ENCODE measurements at regions not wholly inside any gene's neighbourhood (a gene's known extent, or its start where the extent isn't known, plus 50 kb on each side); places are given as distances from the start of the nearest gene placed in this dataset.

- DNase-seq (no peak), ATAC-seq (ENCODE audit: low FRiP score) (no peak)
- WGBS, 2 donors, result 83 to 86% methylated on average over 6 of the region's 6 CpGs
- no peaks in the 10 kb centered on the region for H3K9me3 ChIP-seq (ENCODE audit: control insufficient read depth, low read length)
- H3K27me3 ChIP-seq (ENCODE audit: control insufficient read depth in 1 of 2, insufficient read depth in 2 of 2, low read length in 1 of 2), result no peaks in the 10 kb centered on the region
- intact Hi-C loops (cut with DNase I), result loop anchor here in 1 of 2 donors (10.0 kb wide), 1 partner anchor 183 kb away; no protein-coding TSS in a partner anchor
- H3K4me3 ChIP-seq (ENCODE audit: low read length in 2 of 2), result no peak overlapping the region
- H3K36me3 ChIP-seq (ENCODE audit: control insufficient read depth in 1 of 2, insufficient read depth in 2 of 2, low read length in 1 of 2), result no peaks in the 10 kb centered on the region
- no peaks in the 10 kb centered on the region for H3K4me1 ChIP-seq (ENCODE audit: control insufficient read depth in 1 of 2, insufficient read depth in 2 of 2, low read length in 2 of 2)
- H3K27ac ChIP-seq (ENCODE audit: low read depth in 1 of 2, low read length in 2 of 2), result no peak overlapping the region
Observed at GRCh38 chr4:187577941-187578480, 417.6 kb upstream of the ZFP42 start.

- H3K36me3 ChIP-seq (ENCODE audit: control insufficient read depth in 1 of 2, insufficient read depth in 2 of 2, low read length in 1 of 2), result no peaks in the 10 kb centered on the region
- WGBS, 2 donors, result 41 to 60% methylated on average over 7 of the region's 7 CpGs
- no peak overlapping the region for H3K27ac ChIP-seq (ENCODE audit: low read depth in 1 of 2, low read length in 2 of 2)
- DNase-seq (no peak), ATAC-seq (ENCODE audit: low FRiP score) (no peak)
- no peaks in the 10 kb centered on the region for H3K4me1 ChIP-seq (ENCODE audit: control insufficient read depth in 1 of 2, insufficient read depth in 2 of 2, low read length in 2 of 2)
- no peak overlapping the region for H3K4me3 ChIP-seq (ENCODE audit: low read length in 2 of 2)
- H3K27me3 ChIP-seq (ENCODE audit: control insufficient read depth in 1 of 2, insufficient read depth in 2 of 2, low read length in 1 of 2), result no peaks in the 10 kb centered on the region
- intact Hi-C loops (cut with DNase I), result no loop called here
- H3K9me3 ChIP-seq (ENCODE audit: control insufficient read depth, low read length), result no peaks in the 10 kb centered on the region
Observed at GRCh38 chr4:187586892-187587291, 408.7 kb upstream of the ZFP42 start.

- H3K4me3 ChIP-seq (ENCODE audit: low read length in 2 of 2), result no peak overlapping the region
- H3K36me3 ChIP-seq (ENCODE audit: control insufficient read depth in 1 of 2, insufficient read depth in 2 of 2, low read length in 1 of 2), result no peaks in the 10 kb centered on the region
- WGBS, 2 donors, result 4 to 8% methylated on average over 5 of the region's 5 CpGs
- H3K27me3 ChIP-seq (ENCODE audit: control insufficient read depth in 1 of 2, insufficient read depth in 2 of 2, low read length in 1 of 2), result no peaks in the 10 kb centered on the region
- ATAC-seq (ENCODE audit: low FRiP score), result no peak
- H3K4me1 ChIP-seq (ENCODE audit: control insufficient read depth in 1 of 2, insufficient read depth in 2 of 2, low read length in 2 of 2), result peaks cover 0 to 4% of the 10 kb centered on the region in 2 donors
- DNase-seq, result no peak
- intact Hi-C loops (cut with DNase I), result no loop called here
- no peak overlapping the region for H3K27ac ChIP-seq (ENCODE audit: low read depth in 1 of 2, low read length in 2 of 2)
- H3K9me3 ChIP-seq (ENCODE audit: control insufficient read depth, low read length), result no peaks in the 10 kb centered on the region
Observed at GRCh38 chr4:187598196-187598595, 397.4 kb upstream of the ZFP42 start.

DNA sequence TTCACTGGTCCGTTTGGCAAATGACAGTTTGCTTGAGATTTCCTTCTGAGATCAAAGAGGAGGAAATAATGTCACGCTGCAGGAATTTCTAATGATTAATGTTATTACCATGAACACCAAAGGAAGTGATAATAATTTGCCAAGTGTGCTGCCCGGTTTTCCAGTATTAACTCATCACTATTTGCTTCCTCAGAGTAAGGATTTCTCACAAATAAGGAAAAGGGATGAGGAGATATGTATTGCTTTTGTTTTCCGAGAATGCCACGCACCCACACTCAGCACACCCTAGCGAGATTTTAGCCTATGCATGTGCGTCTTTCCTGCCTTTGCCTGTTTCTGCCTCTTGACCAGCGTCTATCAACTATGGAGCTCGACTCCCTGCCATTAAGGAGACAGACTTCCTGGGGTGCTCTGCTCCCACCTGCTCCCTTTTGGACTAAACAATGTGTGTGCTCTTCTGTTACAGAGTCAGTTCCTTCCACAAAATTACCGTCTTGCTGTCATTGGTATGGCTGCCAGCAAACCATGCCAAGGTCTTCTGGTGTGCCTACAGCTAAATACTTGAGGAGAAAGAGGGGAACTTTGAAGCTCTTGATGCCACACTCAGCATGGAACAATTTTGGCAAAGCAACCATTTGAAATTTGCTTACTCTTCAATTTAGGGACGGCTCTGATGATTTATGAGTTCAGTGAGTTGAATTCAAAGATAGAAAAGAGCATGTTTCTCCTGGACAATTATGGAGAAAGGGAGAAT, 393.1 kb upstream of the ZFP42 start:
- Histone ChIP-seq H3K27me3 (ENCODE audit: control insufficient read depth in 1 of 2, insufficient read depth in 2 of 2, low read length in 1 of 2) (no peaks in the 10 kb centered on the region), H3K36me3 (ENCODE audit: control insufficient read depth in 1 of 2, insufficient read depth in 2 of 2, low read length in 1 of 2) (no peaks in the 10 kb centered on the region), H3K27ac (ENCODE audit: low read depth in 1 of 2, low read length in 2 of 2) (no peak overlapping the region), H3K4me1 (ENCODE audit: control insufficient read depth in 1 of 2, insufficient read depth in 2 of 2, low read length in 2 of 2) (peaks cover 0 to 4% of the 10 kb centered on the region in 2 donors), H3K4me3 (ENCODE audit: low read length in 2 of 2) (no peak overlapping the region), H3K9me3 (ENCODE audit: control insufficient read depth, low read length) (no peaks in the 10 kb centered on the region)
- intact Hi-C loops (cut with DNase I), result loop anchor here (5.0 kb wide), 2 partner anchors 770 to 875 kb away; no protein-coding TSS in a partner anchor
- ATAC-seq (ENCODE audit: low FRiP score), result peak; percentile 35
- WGBS, 2 donors, result 9 to 16% methylated on average over 11 of the region's 11 CpGs
- DNase-seq, result no peak

DNA sequence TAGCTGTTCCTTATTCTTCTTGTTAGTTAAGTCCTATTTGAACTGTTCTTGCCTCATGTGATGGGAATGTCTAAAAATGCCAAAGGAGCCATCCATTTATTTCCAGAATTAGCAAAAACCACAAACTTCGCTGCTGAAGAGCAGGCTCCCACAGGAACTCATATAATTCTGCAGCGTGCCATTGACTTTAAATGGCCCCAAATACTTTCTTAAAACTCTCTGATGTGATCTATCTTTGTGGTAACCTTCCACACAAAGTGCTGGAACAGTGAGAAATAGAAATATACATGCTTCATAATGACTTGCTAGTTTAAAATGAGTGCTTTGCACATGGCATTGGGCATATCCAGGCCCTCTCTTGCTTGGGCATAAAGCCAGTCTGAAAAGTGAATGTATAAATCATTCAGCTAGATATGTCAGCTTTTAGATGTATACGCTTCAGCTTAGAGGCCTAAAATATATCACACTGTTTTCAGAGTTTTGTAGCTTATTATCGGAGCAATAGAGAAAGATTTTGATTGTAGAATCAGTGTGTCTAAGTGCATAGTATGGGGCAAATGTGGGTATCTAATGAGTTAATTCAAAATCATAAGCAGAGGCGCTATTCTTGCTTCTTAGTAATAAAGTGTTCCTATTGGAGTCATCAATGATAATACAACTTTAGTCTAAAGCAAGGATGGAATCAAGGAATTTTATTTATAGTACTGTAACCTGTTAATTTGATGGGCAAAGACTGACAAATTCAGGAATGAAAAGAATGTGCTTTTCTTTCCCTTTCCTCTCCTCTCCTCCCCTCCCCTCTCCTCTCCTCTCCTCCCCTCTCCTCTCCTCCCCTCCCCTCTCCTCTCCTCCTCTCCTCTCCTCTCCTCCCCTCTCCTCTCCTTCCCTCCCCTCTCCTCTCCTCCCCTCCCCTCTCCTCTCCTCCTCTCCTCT, 392.2 kb upstream of the ZFP42 start:
- no peak overlapping the region for H3K27ac ChIP-seq (ENCODE audit: low read depth in 1 of 2, low read length in 2 of 2)
- H3K9me3 ChIP-seq (ENCODE audit: control insufficient read depth, low read length), result no peaks in the 10 kb centered on the region
- no peak overlapping the region for H3K4me3 ChIP-seq (ENCODE audit: low read length in 2 of 2)
- peaks cover 0 to under 1% of the 10 kb centered on the region in 2 donors for H3K4me1 ChIP-seq (ENCODE audit: control insufficient read depth in 1 of 2, insufficient read depth in 2 of 2, low read length in 2 of 2)
- DNase-seq (no peak), ATAC-seq (ENCODE audit: low FRiP score) (peak; percentile 23)
- intact Hi-C loops (cut with DNase I), result loop anchor here (5.0 kb wide), 2 partner anchors 769 to 876 kb away; no protein-coding TSS in a partner anchor
- H3K36me3 ChIP-seq (ENCODE audit: control insufficient read depth in 1 of 2, insufficient read depth in 2 of 2, low read length in 1 of 2), result no peaks in the 10 kb centered on the region
- WGBS, 2 donors, result 28 to 37% methylated on average over 5 of the region's 5 CpGs
- no peaks in the 10 kb centered on the region for H3K27me3 ChIP-seq (ENCODE audit: control insufficient read depth in 1 of 2, insufficient read depth in 2 of 2, low read length in 1 of 2)

DNA sequence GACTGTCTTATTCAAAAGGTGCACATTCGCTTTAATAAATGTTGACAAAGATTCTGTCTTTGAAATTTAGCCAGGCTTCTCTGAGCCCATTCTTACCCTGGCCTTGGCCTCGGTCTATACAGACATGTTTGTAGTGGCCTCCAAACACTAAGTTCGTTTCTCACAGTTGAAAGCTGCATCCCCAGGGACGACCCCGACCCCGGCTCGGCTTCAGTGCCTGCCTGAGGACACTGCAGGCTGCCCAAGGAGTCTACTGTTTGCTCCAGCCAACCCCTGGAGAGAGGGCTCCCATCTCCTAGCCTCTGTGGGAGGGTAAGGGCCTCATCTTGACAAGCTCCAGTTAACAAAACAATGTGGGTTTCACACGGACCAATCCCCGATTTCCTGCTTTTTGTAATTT, 390.6 kb upstream of the ZFP42 start:
- H3K27ac ChIP-seq (ENCODE audit: low read depth in 1 of 2, low read length in 2 of 2), result no peak overlapping the region
- intact Hi-C loops (cut with DNase I), result loop anchor here (5.0 kb wide), 2 partner anchors 767 to 878 kb away; no protein-coding TSS in a partner anchor
- H3K27me3 ChIP-seq (ENCODE audit: control insufficient read depth in 1 of 2, insufficient read depth in 2 of 2, low read length in 1 of 2), result no peaks in the 10 kb centered on the region
- H3K36me3 ChIP-seq (ENCODE audit: control insufficient read depth in 1 of 2, insufficient read depth in 2 of 2, low read length in 1 of 2), result no peaks in the 10 kb centered on the region
- no peaks in the 10 kb centered on the region for H3K4me1 ChIP-seq (ENCODE audit: control insufficient read depth in 1 of 2, insufficient read depth in 2 of 2, low read length in 2 of 2)
- DNase-seq, result no peak
- ATAC-seq (ENCODE audit: low FRiP score), result no peak
- no peaks in the 10 kb centered on the region for H3K9me3 ChIP-seq (ENCODE audit: control insufficient read depth, low read length)
- H3K4me3 ChIP-seq (ENCODE audit: low read length in 2 of 2), result no peak overlapping the region
- 40 to 42% methylated on average over 9 of the region's 9 CpGs for WGBS, 2 donors

- Histone ChIP-seq H3K4me1 (ENCODE audit: control insufficient read depth in 1 of 2, insufficient read depth in 2 of 2, low read length in 2 of 2) (no peaks in the 10 kb centered on the region), H3K36me3 (ENCODE audit: control insufficient read depth in 1 of 2, insufficient read depth in 2 of 2, low read length in 1 of 2) (no peaks in the 10 kb centered on the region), H3K27ac (ENCODE audit: low read depth in 1 of 2, low read length in 2 of 2) (no peak overlapping the region), H3K27me3 (ENCODE audit: control insufficient read depth in 1 of 2, insufficient read depth in 2 of 2, low read length in 1 of 2) (no peaks in the 10 kb centered on the region), H3K9me3 (ENCODE audit: control insufficient read depth, low read length) (no peaks in the 10 kb centered on the region), H3K4me3 (ENCODE audit: low read length in 2 of 2) (no peak overlapping the region)
- ATAC-seq (ENCODE audit: low FRiP score) (no peak), DNase-seq (no peak)
- intact Hi-C loops (cut with DNase I), result loop anchor here in 1 of 2 donors (2.0 kb wide), 1 partner anchor 766 kb away; no protein-coding TSS in a partner anchor
- WGBS, 2 donors, result 43 to 44% methylated on average over 1 of the region's 1 CpG
Observed at GRCh38 chr4:187606581-187606980, 389.0 kb upstream of the ZFP42 start.

DNA sequence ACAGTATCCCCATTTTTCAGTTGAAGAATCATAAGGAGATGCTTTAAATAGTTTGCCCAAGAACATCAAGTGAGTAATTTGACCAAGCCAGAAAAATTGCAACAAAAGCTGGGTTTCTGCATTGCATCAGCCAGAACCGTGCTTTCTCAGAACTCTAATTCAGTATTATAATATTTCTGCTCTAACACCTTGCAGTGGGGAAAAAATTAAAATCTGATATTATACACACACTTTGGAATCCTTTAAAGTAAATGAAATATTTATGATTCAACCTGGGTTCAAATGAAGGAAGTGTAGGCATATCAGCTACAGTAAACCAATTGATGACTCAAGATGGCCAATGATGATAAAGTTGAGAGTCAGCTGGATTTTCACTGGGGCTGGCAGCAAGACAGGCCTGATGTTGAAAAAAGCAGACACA, 387.6 kb upstream of the ZFP42 start:
- ATAC-seq (ENCODE audit: low FRiP score), result no peak
- Histone ChIP-seq H3K36me3 (ENCODE audit: control insufficient read depth in 1 of 2, insufficient read depth in 2 of 2, low read length in 1 of 2) (no peaks in the 10 kb centered on the region), H3K4me1 (ENCODE audit: control insufficient read depth in 1 of 2, insufficient read depth in 2 of 2, low read length in 2 of 2) (no peaks in the 10 kb centered on the region), H3K27me3 (ENCODE audit: control insufficient read depth in 1 of 2, insufficient read depth in 2 of 2, low read length in 1 of 2) (no peaks in the 10 kb centered on the region), H3K4me3 (ENCODE audit: low read length in 2 of 2) (no peak overlapping the region), H3K9me3 (ENCODE audit: control insufficient read depth, low read length) (no peaks in the 10 kb centered on the region), H3K27ac (ENCODE audit: low read depth in 1 of 2, low read length in 2 of 2) (no peak overlapping the region)
- no peak for DNase-seq
- WGBS, 2 donors, result 38 to 39% methylated on average over 1 of the region's 1 CpG
- intact Hi-C loops (cut with DNase I), result no loop called here

Data from aorta (tissue), 5 donors.